Nephron progenitor cell (in vitro differentiated cells): ENCODE measurements at regions not wholly inside any gene's neighbourhood (a gene's known extent, or its start where the extent isn't known, plus 50 kb on each side); places are given as distances from the start of the nearest gene placed in this dataset.
"Not testable (repeated sequence)": the region's sequence is repeated elsewhere in the genome, so short reads cannot be mapped to it uniquely, and the experiment has no call there.

ENCODE experiments used
- DNase-seq: peaks from one replicate; pipeline ENCODE4 v3.0.0; 2021
- H3K27ac Mint-ChIP-seq: 2 replicates; pipeline ENCODE4 v1.8.0; 2021; ENCODE audit warnings: mild to moderate bottlenecking, moderate library complexity, mixed read lengths
- H3K27me3 Mint-ChIP-seq: 2 replicates; pipeline ENCODE4 v1.8.0; 2021; ENCODE audit warnings: mild to moderate bottlenecking, low read depth, mixed read lengths; ENCODE audit not compliant: poor library complexity
- H3K36me3 Mint-ChIP-seq: 2 replicates; pipeline ENCODE4 v1.8.0; 2021; ENCODE audit warnings: low read depth, mixed read lengths
- H3K4me1 Mint-ChIP-seq: 2 replicates; pipeline ENCODE4 v1.8.0; 2021; ENCODE audit warnings: mixed read lengths
- H3K4me3 Mint-ChIP-seq: 2 replicates; pipeline ENCODE4 v1.8.0; 2021; ENCODE audit warnings: mild to moderate bottlenecking, moderate library complexity, mixed read lengths
- H3K9me3 Mint-ChIP-seq: 2 replicates; pipeline ENCODE4 v1.8.0; 2021; ENCODE audit warnings: mild to moderate bottlenecking, moderate library complexity, mixed read lengths

- H3K4me1 Mint-ChIP-seq, H3K27ac Mint-ChIP-seq, H3K27me3 Mint-ChIP-seq, DNase-seq, H3K4me3 Mint-ChIP-seq, H3K36me3 Mint-ChIP-seq, H3K9me3 Mint-ChIP-seq: not testable (repeated sequence)
These were observed 60.5 kb downstream of the GOLGA6L22 start for GRCh38 chr15:22519213-22519612.

GRCh38 chr15:22526537-22526936 lies 67.8 kb downstream of the GOLGA6L22 start:
- not testable (repeated sequence) for H3K4me3 Mint-ChIP-seq, H3K27me3 Mint-ChIP-seq, H3K36me3 Mint-ChIP-seq, H3K4me1 Mint-ChIP-seq, H3K27ac Mint-ChIP-seq, H3K9me3 Mint-ChIP-seq, DNase-seq

- H3K27me3 Mint-ChIP-seq, H3K4me1 Mint-ChIP-seq, DNase-seq, H3K36me3 Mint-ChIP-seq, H3K9me3 Mint-ChIP-seq, H3K27ac Mint-ChIP-seq, H3K4me3 Mint-ChIP-seq: not testable (repeated sequence)
These were observed 68.3 kb downstream of the GOLGA6L22 start for GRCh38 chr15:22527016-22527415.

GRCh38 chr15:22529200-22529599 lies 70.5 kb downstream of the GOLGA6L22 start:
- not testable (repeated sequence) for H3K9me3 Mint-ChIP-seq, H3K27me3 Mint-ChIP-seq, H3K4me1 Mint-ChIP-seq

GRCh38 chr15:22559701-22560100 lies 101.0 kb downstream of the GOLGA6L22 start:
- not testable (repeated sequence) for H3K27me3 Mint-ChIP-seq, H3K27ac Mint-ChIP-seq, DNase-seq, H3K9me3 Mint-ChIP-seq, H3K36me3 Mint-ChIP-seq, H3K4me3 Mint-ChIP-seq, H3K4me1 Mint-ChIP-seq

More at GRCh38 chr15:22529200-22529599, 70.5 kb downstream of the GOLGA6L22 start:
- H3K4me3 Mint-ChIP-seq, H3K36me3 Mint-ChIP-seq, H3K27ac Mint-ChIP-seq, DNase-seq: not testable (repeated sequence)

GRCh38 chr15:22561716-22562115 lies 103.0 kb downstream of the GOLGA6L22 start:
- not testable (repeated sequence) for H3K27me3 Mint-ChIP-seq

GRCh38 chr15:22566510-22566909 lies 107.8 kb downstream of the GOLGA6L22 start:
- H3K4me1 Mint-ChIP-seq, H3K36me3 Mint-ChIP-seq, H3K27ac Mint-ChIP-seq, H3K4me3 Mint-ChIP-seq, DNase-seq, H3K9me3 Mint-ChIP-seq, H3K27me3 Mint-ChIP-seq: not testable (repeated sequence)

More at GRCh38 chr15:22561716-22562115, 103.0 kb downstream of the GOLGA6L22 start:
- not testable (repeated sequence) for H3K36me3 Mint-ChIP-seq, H3K4me3 Mint-ChIP-seq, H3K27ac Mint-ChIP-seq, DNase-seq, H3K4me1 Mint-ChIP-seq, H3K9me3 Mint-ChIP-seq

GRCh38 chr15:22569486-22569885 lies 110.8 kb downstream of the GOLGA6L22 start:
- not testable (repeated sequence) for H3K36me3 Mint-ChIP-seq, H3K27me3 Mint-ChIP-seq, H3K9me3 Mint-ChIP-seq, H3K4me1 Mint-ChIP-seq, DNase-seq, H3K27ac Mint-ChIP-seq, H3K4me3 Mint-ChIP-seq

- not testable (repeated sequence) for H3K4me3 Mint-ChIP-seq, DNase-seq, H3K36me3 Mint-ChIP-seq, H3K9me3 Mint-ChIP-seq, H3K27ac Mint-ChIP-seq, H3K4me1 Mint-ChIP-seq, H3K27me3 Mint-ChIP-seq
These were observed 113.5 kb downstream of the GOLGA6L22 start for GRCh38 chr15:22572152-22572735.

- H3K27me3 Mint-ChIP-seq, DNase-seq, H3K36me3 Mint-ChIP-seq, H3K27ac Mint-ChIP-seq, H3K4me1 Mint-ChIP-seq, H3K4me3 Mint-ChIP-seq, H3K9me3 Mint-ChIP-seq: not testable (repeated sequence)
These were observed 114.1 kb downstream of the GOLGA6L22 start for GRCh38 chr15:22572792-22573191.

- H3K36me3 Mint-ChIP-seq, H3K9me3 Mint-ChIP-seq, H3K27me3 Mint-ChIP-seq, DNase-seq, H3K4me3 Mint-ChIP-seq, H3K4me1 Mint-ChIP-seq, H3K27ac Mint-ChIP-seq: not testable (repeated sequence)
These were observed 119.1 kb downstream of the GOLGA6L22 start for GRCh38 chr15:22577828-22578227.

GRCh38 chr15:22579213-22579612 lies 120.5 kb downstream of the GOLGA6L22 start:
- not testable (repeated sequence) for H3K27me3 Mint-ChIP-seq, H3K4me1 Mint-ChIP-seq, H3K4me3 Mint-ChIP-seq, DNase-seq, H3K36me3 Mint-ChIP-seq, H3K9me3 Mint-ChIP-seq, H3K27ac Mint-ChIP-seq

GRCh38 chr15:22587391-22587790 lies 128.7 kb downstream of the GOLGA6L22 start:
- not testable (repeated sequence) for H3K27ac Mint-ChIP-seq, H3K36me3 Mint-ChIP-seq, H3K9me3 Mint-ChIP-seq, H3K27me3 Mint-ChIP-seq, H3K4me1 Mint-ChIP-seq, H3K4me3 Mint-ChIP-seq, DNase-seq

GRCh38 chr15:22598552-22598951 lies 139.8 kb downstream of the GOLGA6L22 start:
- H3K36me3 Mint-ChIP-seq, H3K27me3 Mint-ChIP-seq: not testable (repeated sequence)

GRCh38 chr15:22599526-22600320 lies 141.0 kb downstream of the GOLGA6L22 start:
- DNase-seq, H3K27me3 Mint-ChIP-seq, H3K4me1 Mint-ChIP-seq, H3K36me3 Mint-ChIP-seq, H3K27ac Mint-ChIP-seq, H3K9me3 Mint-ChIP-seq, H3K4me3 Mint-ChIP-seq: not testable (repeated sequence)

More at GRCh38 chr15:22598552-22598951, 139.8 kb downstream of the GOLGA6L22 start:
- H3K27ac Mint-ChIP-seq, H3K9me3 Mint-ChIP-seq, H3K4me3 Mint-ChIP-seq, H3K4me1 Mint-ChIP-seq, DNase-seq: not testable (repeated sequence)
